Nephron (organoid): ENCODE measurements at regions not wholly inside any gene's neighbourhood (a gene's known extent, or its start where the extent isn't known, plus 50 kb on each side); places are given as distances from the start of the nearest gene placed in this dataset.

Experiments used
- H3K27ac Mint-ChIP-seq, 3 experiments: 2 replicates each; pipeline ENCODE4 v1.8.0; 2020; ENCODE audit warnings: mixed read lengths in 3 of 3, mild to moderate bottlenecking in 2 of 3, moderate library complexity in 1 of 3
- H3K27me3 Mint-ChIP-seq: 2 replicates; pipeline ENCODE4 v1.8.0; 2021; ENCODE audit warnings: low read depth, mild to moderate bottlenecking, moderate library complexity, mixed read lengths
- H3K36me3 Mint-ChIP-seq: 2 replicates; pipeline ENCODE4 v1.8.0; 2020; ENCODE audit warnings: low read depth, mixed read lengths
- H3K4me1 Mint-ChIP-seq: 2 replicates; pipeline ENCODE4 v1.8.0; 2020; ENCODE audit warnings: mixed read lengths
- H3K4me3 Mint-ChIP-seq, 3 experiments: 2 replicates each; pipeline ENCODE4 v1.8.0; 2020; ENCODE audit warnings: mild to moderate bottlenecking in 3 of 3, mixed read lengths in 3 of 3, moderate library complexity in 2 of 3
- H3K9me3 Mint-ChIP-seq: 2 replicates; pipeline ENCODE4 v1.8.0; 2020; ENCODE audit warnings: mixed read lengths
- TF ChIP-seq, protein P1 (sequence below), 3 experiments: fragments of 200-600 bp; sonication (generic); IDR thresholded peaks; one replicate each; pipeline ENCODE4 v1.5.0; 2021; ENCODE audit warnings: antibody characterized with exemption in 3 of 3; ENCODE audit not compliant: unreplicated experiment in 3 of 3

DNA sequence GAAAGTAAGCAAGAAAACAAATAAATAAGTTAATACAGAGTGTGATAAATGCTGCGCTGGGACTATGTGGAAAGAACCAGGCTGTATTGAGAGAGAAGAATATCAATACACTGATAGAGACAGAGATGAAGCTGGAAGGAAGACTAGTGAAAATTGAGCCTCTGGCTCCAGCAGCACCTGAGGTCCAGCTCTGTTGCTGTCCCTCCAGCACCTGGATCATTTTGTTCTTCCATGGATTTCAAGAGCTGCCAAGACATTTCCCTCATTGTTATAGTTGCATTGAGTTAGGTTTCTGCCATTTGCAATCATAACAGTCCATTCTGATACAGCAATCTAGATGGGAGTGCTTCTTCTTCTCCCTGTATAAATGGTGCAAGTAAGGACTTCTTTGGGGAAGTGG lies 242.7 kb upstream of the FGGY start:
- Mint-ChIP-seq H3K4me1 (peaks cover 52% of the 10 kb centered on the region), H3K27ac (no peak overlapping the region), H3K27me3 (peaks cover 3% of the 10 kb centered on the region), H3K36me3 (no peaks in the 10 kb centered on the region), H3K4me3 (no peak overlapping the region), H3K9me3 (no peaks in the 10 kb centered on the region)
- TF ChIP-seq, protein P1, sequence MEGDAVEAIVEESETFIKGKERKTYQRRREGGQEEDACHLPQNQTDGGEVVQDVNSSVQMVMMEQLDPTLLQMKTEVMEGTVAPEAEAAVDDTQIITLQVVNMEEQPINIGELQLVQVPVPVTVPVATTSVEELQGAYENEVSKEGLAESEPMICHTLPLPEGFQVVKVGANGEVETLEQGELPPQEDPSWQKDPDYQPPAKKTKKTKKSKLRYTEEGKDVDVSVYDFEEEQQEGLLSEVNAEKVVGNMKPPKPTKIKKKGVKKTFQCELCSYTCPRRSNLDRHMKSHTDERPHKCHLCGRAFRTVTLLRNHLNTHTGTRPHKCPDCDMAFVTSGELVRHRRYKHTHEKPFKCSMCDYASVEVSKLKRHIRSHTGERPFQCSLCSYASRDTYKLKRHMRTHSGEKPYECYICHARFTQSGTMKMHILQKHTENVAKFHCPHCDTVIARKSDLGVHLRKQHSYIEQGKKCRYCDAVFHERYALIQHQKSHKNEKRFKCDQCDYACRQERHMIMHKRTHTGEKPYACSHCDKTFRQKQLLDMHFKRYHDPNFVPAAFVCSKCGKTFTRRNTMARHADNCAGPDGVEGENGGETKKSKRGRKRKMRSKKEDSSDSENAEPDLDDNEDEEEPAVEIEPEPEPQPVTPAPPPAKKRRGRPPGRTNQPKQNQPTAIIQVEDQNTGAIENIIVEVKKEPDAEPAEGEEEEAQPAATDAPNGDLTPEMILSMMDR (IDR thresholded peaks at IDR 0.05; ENCODE audit: unreplicated experiment in 3 of 3) = no peak

DNA sequence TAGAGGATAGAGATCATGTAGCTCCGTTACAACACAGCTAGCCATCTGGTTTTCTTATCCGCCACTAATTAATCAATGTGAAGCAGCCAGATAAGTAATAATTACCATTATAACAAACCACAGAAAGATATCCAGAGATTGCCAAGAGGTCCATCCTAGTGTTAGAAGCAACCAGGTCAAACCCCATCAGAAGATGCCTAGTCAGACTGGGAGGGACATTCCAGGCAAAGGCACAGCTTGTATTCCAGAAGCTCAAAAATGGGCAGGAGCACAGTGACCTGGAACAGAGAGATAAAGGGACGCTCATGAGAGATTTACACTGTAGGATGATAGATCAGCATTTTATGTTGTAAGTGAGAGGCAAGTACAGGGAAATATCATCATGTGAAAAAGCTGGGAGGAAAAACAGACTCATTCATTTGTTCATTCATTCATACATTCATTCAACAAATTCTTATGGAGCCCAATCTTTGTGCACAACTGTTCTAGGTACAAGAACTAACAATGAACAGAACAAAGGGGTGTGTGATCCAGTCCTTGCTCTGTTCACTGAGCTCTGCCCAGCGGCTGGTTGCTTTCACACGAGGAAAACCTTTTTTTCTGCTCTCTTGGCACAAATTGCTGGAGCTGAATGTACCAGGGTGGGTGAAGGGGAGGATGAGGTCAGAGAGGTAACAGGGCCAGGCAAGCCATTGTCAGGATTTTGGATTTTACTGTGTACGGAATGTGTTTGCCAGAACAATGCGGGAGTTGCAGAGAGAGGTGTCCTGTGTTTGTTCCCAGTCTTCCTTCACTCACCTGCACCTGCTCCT lies 240.8 kb upstream of the FGGY start:
- peak overlapping the region; percentile 11 to 66 (median 50) for H3K27ac Mint-ChIP-seq
- H3K4me1 Mint-ChIP-seq = peaks cover 61% of the 10 kb centered on the region
- no peaks in the 10 kb centered on the region for H3K9me3 Mint-ChIP-seq
- H3K4me3 Mint-ChIP-seq = peak overlapping the region in 2 of 3 experiments; percentile 1 to 48
- no peaks in the 10 kb centered on the region for H3K36me3 Mint-ChIP-seq
- H3K27me3 Mint-ChIP-seq = peaks cover 3% of the 10 kb centered on the region
- TF ChIP-seq, protein P1 (IDR thresholded peaks at IDR 0.05; ENCODE audit: unreplicated experiment in 3 of 3) = no peak

DNA sequence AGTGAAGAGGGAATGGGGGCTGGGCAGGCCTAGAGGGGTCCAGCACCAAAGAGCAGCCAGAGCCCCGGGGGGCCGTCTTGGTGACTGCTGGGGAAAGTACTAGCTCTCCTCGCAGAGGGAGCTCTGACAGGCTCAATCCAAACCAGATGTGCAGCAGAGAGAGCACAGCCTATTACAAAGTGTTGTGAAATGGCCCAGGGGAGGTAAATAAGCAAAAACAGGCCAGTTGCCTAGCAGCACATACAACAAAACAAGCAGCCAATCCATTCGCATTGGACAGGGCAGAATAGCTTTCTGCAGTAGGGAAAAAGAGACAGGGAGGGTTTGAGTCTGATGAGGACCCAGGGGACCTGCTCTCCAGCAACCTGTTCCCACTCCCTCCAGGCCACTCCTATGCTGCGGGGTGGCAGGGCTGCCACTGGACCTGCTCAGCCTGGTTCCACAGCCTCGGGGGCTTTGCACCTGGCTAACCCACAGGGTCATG lies 239.6 kb upstream of the FGGY start:
- Mint-ChIP-seq H3K4me1 (peaks cover 66% of the 10 kb centered on the region), H3K27ac (peak overlapping the region; percentile 44 to 73 (median 66)), H3K4me3 (peak overlapping the region in 1 of 3 experiments; percentile 10), H3K36me3 (no peaks in the 10 kb centered on the region), H3K9me3 (no peaks in the 10 kb centered on the region), H3K27me3 (peaks cover 3% of the 10 kb centered on the region)
- TF ChIP-seq, protein P1 (IDR thresholded peaks at IDR 0.05; ENCODE audit: unreplicated experiment in 3 of 3) = no peak

DNA sequence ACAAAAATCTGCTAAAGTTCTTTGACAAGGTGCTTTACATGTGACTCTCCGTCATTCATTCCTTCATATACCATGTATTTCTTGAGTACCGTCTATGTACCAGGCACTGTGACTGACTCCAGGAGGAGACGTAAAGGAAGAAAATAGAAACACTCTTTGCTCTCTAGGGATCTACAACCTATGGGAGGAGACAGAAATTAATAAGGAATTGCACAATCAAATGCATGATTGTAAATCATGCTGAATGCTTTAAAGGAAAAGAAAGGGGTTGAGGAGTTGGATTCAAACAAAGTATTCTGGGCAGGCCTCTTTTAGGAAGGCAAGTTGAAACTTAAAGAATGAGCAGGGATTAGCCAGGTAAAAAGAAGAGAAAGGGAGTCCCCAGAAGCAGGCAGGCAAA lies 239.1 kb upstream of the FGGY start:
- Mint-ChIP-seq H3K27ac (peak overlapping the region; percentile 44 to 73 (median 60)), H3K4me3 (no peak overlapping the region), H3K27me3 (peaks cover 3% of the 10 kb centered on the region), H3K4me1 (peaks cover 66% of the 10 kb centered on the region), H3K36me3 (no peaks in the 10 kb centered on the region), H3K9me3 (no peaks in the 10 kb centered on the region)
- TF ChIP-seq, protein P1 (IDR thresholded peaks at IDR 0.05; ENCODE audit: unreplicated experiment in 3 of 3) = no peak

DNA sequence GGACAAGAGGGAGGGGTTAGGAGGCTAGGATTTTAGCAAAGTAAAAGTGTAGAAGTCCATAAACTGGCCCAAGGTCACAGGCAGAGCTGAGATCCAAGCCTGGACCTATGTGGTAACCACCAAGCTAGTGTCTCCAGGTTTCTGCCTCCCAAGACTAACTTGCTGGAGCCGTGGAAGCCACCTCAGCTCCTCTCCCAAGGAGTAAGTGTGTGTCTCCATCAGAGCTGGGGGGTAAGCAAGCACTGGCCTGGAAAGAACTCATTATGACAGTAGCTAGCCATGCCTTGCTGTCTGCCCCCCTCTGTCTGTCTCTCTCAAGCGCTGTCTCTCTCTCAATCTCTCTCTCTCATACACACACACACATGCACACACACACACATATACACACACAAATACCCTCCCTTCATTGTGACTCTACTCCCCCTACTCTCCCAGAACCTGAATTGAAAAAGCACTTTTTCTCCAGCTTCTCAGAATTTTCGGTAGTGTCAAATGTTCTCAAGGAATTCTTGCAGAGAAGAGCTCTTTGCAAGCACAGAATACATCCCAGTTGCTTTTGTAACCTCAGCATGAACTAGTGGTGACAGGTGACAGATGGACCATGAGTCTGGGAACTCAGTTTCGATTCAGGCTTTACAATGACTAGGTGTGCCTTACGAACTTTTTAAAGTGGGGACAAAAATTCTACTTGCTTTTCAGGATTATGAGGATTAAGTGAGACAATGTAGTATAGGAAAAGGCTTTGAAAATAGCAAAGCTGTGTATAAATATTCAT lies 238.0 kb upstream of the FGGY start:
- no peaks in the 10 kb centered on the region for H3K9me3 Mint-ChIP-seq
- no peaks in the 10 kb centered on the region for H3K36me3 Mint-ChIP-seq
- TF ChIP-seq, protein P1 (IDR thresholded peaks at IDR 0.05; ENCODE audit: unreplicated experiment in 3 of 3) = no peak
- peaks cover 70% of the 10 kb centered on the region for H3K4me1 Mint-ChIP-seq
- H3K27ac Mint-ChIP-seq = peak overlapping the region; percentile 18 to 64 (median 29)
- H3K4me3 Mint-ChIP-seq = no peak overlapping the region
- peaks cover 3% of the 10 kb centered on the region for H3K27me3 Mint-ChIP-seq
